ENCODE measurements at regions not wholly inside any gene's neighbourhood (a gene's known extent, or its start where the extent isn't known, plus 50 kb on each side); places are given as distances from the start of the nearest gene placed in this dataset.
A peak's percentile ranks its signal among the peaks of the same experiment; 100 is the strongest.

- no peak overlapping the region for H2AFZ ChIP-seq (ENCODE audit: low read depth)
- H3K79me2 ChIP-seq (ENCODE audit: insufficient read depth, low read depth), result no peaks in the 10 kb centered on the region
- H3K36me3 ChIP-seq (ENCODE audit: insufficient read depth), result no peaks in the 10 kb centered on the region
- no peak overlapping the region for H3K4me2 ChIP-seq
- H3K4me3 ChIP-seq (IDR thresholded peaks at IDR 0.05; ENCODE audit: insufficient read depth, low read depth, low read length), result no peak overlapping the region
- no peaks in the 10 kb centered on the region for H4K20me1 ChIP-seq (ENCODE audit: insufficient read depth)
- TF ChIP-seq CTCF (conservative IDR thresholded peaks at IDR 0.05; ENCODE audit: low read depth, low read length), result no peak
- H3K27ac ChIP-seq, result no peak overlapping the region
- no peaks in the 10 kb centered on the region for H3K27me3 ChIP-seq (ENCODE audit: insufficient read depth, low read depth)
- H3K4me1 ChIP-seq (ENCODE audit: low read depth, poor library complexity, severe bottlenecking), result peaks cover 3% of the 10 kb centered on the region
- no peak overlapping the region for H3K9ac ChIP-seq
These were observed 159.5 kb downstream of the CD47 start for GRCh38 chr3:107931326-107931725.

GRCh38 chr3:107929088-107929487 lies 161.7 kb downstream of the CD47 start:
- H3K4me2 ChIP-seq, result no peak overlapping the region
- no peak overlapping the region for H3K9ac ChIP-seq
- no peaks in the 10 kb centered on the region for H3K27me3 ChIP-seq (ENCODE audit: insufficient read depth, low read depth)
- H4K20me1 ChIP-seq (ENCODE audit: insufficient read depth), result no peaks in the 10 kb centered on the region
- no peaks in the 10 kb centered on the region for H3K36me3 ChIP-seq (ENCODE audit: insufficient read depth)
- no peak overlapping the region for H2AFZ ChIP-seq (ENCODE audit: low read depth)
- TF ChIP-seq CTCF (conservative IDR thresholded peaks at IDR 0.05; ENCODE audit: low read depth, low read length), result no peak
- H3K4me1 ChIP-seq (ENCODE audit: low read depth, poor library complexity, severe bottlenecking), result peaks cover 3% of the 10 kb centered on the region
- H3K27ac ChIP-seq, result no peak overlapping the region
- no peaks in the 10 kb centered on the region for H3K79me2 ChIP-seq (ENCODE audit: insufficient read depth, low read depth)
- no peak overlapping the region for H3K4me3 ChIP-seq (IDR thresholded peaks at IDR 0.05; ENCODE audit: insufficient read depth, low read depth, low read length)

DNA sequence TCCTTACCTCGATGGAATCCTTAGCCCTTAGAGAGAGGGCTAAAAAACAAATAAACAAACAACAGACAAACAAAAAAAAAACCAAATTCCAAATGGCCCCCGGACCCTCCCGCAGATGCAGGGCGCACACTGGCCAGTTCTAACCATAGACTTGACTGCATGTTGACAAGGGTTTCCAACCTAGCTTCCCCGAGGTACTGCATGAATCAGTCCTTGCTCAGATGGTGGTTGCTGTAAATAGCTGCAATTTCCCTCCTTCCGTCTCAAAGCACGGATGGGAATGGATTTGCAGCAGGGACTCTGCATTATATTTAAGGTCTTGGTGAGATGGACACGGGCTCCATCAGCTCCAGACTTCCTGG lies 162.8 kb downstream of the CD47 start:
- no peaks in the 10 kb centered on the region for H4K20me1 ChIP-seq (ENCODE audit: insufficient read depth)
- H3K79me2 ChIP-seq (ENCODE audit: insufficient read depth, low read depth), result no peaks in the 10 kb centered on the region
- H3K36me3 ChIP-seq (ENCODE audit: insufficient read depth), result no peaks in the 10 kb centered on the region
- peaks cover 3% of the 10 kb centered on the region for H3K4me1 ChIP-seq (ENCODE audit: low read depth, poor library complexity, severe bottlenecking)
- peak overlapping the region; percentile 66 for H3K4me3 ChIP-seq (IDR thresholded peaks at IDR 0.05; ENCODE audit: insufficient read depth, low read depth, low read length)
- peak overlapping the region; percentile 76 for H3K4me2 ChIP-seq
- H3K9ac ChIP-seq, result peak overlapping the region; percentile 30; the same call in 1 of the 2 replicates
- no peaks in the 10 kb centered on the region for H3K27me3 ChIP-seq (ENCODE audit: insufficient read depth, low read depth)
- H3K27ac ChIP-seq, result no peak overlapping the region
- H2AFZ ChIP-seq (ENCODE audit: low read depth), result peak overlapping the region; percentile 89
- TF ChIP-seq CTCF (conservative IDR thresholded peaks at IDR 0.05; ENCODE audit: low read depth, low read length), result no peak

DNA sequence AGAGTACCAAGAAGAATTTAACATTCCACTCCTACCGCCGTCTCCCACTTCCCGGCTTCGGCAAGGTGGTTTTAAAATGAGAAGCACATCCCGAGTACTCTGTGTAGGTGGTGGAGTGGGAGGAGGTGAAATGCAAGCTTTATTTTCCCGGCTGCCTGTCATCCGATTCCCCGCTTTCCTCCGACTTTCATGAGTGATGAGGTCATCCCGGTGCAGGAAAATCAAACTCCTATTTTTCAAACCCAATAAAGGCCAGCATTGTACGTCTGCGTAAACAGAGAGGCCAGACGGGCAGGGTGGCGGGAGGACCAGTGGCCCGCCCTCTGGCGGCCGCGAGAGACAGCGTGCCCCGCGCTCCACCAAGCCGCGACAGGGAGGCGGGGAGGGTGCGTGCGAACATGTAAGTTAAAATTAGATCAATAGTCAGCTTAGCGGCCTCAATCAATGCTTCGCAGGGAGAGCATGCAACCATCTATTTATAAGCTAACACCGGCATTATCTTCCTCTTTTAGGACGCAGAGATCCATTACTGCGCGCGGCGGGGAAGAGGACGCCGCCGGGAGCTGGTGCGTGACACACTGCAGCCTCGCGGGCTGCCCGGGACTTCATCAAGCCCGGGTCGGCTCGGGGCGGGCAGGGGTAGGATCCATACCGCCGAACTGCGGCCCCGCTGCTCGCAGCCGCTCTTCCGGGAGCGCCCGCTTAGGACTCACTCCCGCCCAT lies 163.3 kb downstream of the CD47 start:
- peak overlapping the region; percentile 30; the same call in 1 of the 2 replicates for H3K9ac ChIP-seq
- H3K27ac ChIP-seq, result no peak overlapping the region
- H3K27me3 ChIP-seq (ENCODE audit: insufficient read depth, low read depth), result no peaks in the 10 kb centered on the region
- peaks cover 3% of the 10 kb centered on the region for H3K4me1 ChIP-seq (ENCODE audit: low read depth, poor library complexity, severe bottlenecking)
- peak overlapping the region; percentile 89 for H2AFZ ChIP-seq (ENCODE audit: low read depth)
- H3K79me2 ChIP-seq (ENCODE audit: insufficient read depth, low read depth), result no peaks in the 10 kb centered on the region
- TF ChIP-seq CTCF (conservative IDR thresholded peaks at IDR 0.05; ENCODE audit: low read depth, low read length), result peak; percentile 90
- H3K4me3 ChIP-seq (IDR thresholded peaks at IDR 0.05; ENCODE audit: insufficient read depth, low read depth, low read length), result peak overlapping the region; percentile 66
- H4K20me1 ChIP-seq (ENCODE audit: insufficient read depth), result no peaks in the 10 kb centered on the region
- H3K4me2 ChIP-seq, result peak overlapping the region; percentile 76
- no peaks in the 10 kb centered on the region for H3K36me3 ChIP-seq (ENCODE audit: insufficient read depth)

All from KMS-11 (cell line).